ENCODE measurements at regions not wholly inside any gene's neighbourhood (a gene's known extent, or its start where the extent isn't known, plus 50 kb on each side); places are given as distances from the start of the nearest gene placed in this dataset.

DNA sequence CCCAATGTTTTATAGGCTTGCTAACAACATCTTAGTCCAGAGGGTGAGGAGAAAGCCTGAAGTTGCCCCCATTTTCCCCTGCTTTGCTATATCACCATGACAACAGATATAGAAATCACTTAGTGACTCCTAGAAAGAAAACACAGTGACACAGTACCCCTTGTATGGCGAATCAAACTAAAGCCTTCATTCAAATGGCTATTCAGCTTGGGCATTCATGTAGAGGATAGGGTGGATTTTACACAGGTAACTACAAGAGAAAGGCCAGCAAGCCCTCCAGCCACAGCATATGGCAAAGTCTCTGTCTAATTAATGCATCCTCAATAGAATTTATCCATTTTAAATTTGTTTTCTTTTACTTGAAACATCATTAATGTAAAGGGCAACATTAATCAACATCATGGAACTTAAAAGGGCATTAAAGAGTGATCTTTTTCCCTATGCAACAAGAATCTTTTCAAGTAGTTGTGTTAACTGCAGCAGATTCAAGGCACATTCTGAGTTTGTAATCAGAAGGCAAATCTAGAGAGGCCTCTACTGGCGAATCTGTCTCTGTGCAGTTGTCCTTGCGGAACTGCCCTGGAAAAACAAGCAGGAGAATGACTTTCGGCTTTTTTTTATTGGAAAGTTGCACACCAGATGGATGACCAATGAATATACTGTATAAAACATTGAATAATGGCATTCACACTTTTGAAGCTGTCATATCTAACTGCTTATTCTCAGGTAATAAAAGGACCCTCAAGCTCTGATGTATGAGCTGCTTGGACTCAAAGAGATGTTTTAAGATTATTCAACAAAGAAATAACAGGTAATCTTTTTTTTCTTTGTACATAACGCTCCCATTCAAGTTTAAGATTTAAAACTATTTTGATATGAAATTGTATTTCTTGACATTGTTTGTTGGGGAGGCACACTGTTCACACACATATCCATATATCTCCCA lies 621.7 kb upstream of the AGTR1 start:
- H3K56ac ChIP-seq (ENCODE audit: extremely low read depth, insufficient read depth, low read length) = no peak overlapping the region
- no peak overlapping the region for H2BK120ac ChIP-seq (ENCODE audit: low read depth, low read length)
- TF ChIP-seq, protein P1, sequence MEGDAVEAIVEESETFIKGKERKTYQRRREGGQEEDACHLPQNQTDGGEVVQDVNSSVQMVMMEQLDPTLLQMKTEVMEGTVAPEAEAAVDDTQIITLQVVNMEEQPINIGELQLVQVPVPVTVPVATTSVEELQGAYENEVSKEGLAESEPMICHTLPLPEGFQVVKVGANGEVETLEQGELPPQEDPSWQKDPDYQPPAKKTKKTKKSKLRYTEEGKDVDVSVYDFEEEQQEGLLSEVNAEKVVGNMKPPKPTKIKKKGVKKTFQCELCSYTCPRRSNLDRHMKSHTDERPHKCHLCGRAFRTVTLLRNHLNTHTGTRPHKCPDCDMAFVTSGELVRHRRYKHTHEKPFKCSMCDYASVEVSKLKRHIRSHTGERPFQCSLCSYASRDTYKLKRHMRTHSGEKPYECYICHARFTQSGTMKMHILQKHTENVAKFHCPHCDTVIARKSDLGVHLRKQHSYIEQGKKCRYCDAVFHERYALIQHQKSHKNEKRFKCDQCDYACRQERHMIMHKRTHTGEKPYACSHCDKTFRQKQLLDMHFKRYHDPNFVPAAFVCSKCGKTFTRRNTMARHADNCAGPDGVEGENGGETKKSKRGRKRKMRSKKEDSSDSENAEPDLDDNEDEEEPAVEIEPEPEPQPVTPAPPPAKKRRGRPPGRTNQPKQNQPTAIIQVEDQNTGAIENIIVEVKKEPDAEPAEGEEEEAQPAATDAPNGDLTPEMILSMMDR (conservative IDR thresholded peaks at IDR 0.05; ENCODE audit: low read depth, low read length) = peak; percentile 69
- TF ChIP-seq SMC3 (IDR thresholded peaks at IDR 0.05; ENCODE audit: low read depth, low read length) (peak; percentile 52), FOS (IDR thresholded peaks at IDR 0.05; ENCODE audit: low read depth, low read length) (no peak), RAD21 (IDR thresholded peaks at IDR 0.05; ENCODE audit: low read length) (peak; percentile 76)
- H4K8ac ChIP-seq (ENCODE audit: low read depth in 2 of 2, low read length in 2 of 2) = no peak overlapping the region
- no peaks in the 10 kb centered on the region for H3K9me1 ChIP-seq (ENCODE audit: insufficient read depth, low read length)
- H2AK5ac ChIP-seq (ENCODE audit: low read depth, low read length) = no peak overlapping the region
- H2BK20ac ChIP-seq (ENCODE audit: low read depth, low read length) = no peak overlapping the region
- DNase-seq (peak; percentile 59), ATAC-seq (ENCODE audit: low read depth) (peak; percentile 87)
- ChIA-PET CTCF (interaction anchor here (0.5 to 2.4 kb wide), 4 partner anchors 14 to 614 kb away, joined by 3 to 10 read pairs (median 6); no protein-coding TSS in a partner anchor), POLR2A (ENCODE audit: unreplicated experiment) (no interaction called here)
- H2AK9ac ChIP-seq (replicated peaks; ENCODE audit: low read depth, low read length, poor library complexity) = no peak overlapping the region
- H3K36me3 ChIP-seq (ENCODE audit: control insufficient read depth, insufficient read depth, low read length) = no peaks in the 10 kb centered on the region
- H2AFZ ChIP-seq (replicated peaks; ENCODE audit: low read length, poor library complexity) = no peak overlapping the region
- no peak overlapping the region for H3K23ac ChIP-seq (ENCODE audit: low read depth, low read length)
- no peak overlapping the region for H2BK15ac ChIP-seq (ENCODE audit: low read depth, low read length)
- H3K79me1 ChIP-seq (ENCODE audit: low read depth in 1 of 2, low read length in 2 of 2) = no peaks in the 10 kb centered on the region
- no CpG with 5 or more reads among the region's 5 CpGs for WGBS, 2 experiments (ENCODE audit: extremely low coverage in 2 of 2, insufficient read length in 1 of 2)
- H3K4me3 ChIP-seq (ENCODE audit: insufficient read depth, low read depth, low read length) = no peak overlapping the region
- no peak overlapping the region for H3K9ac ChIP-seq (ENCODE audit: low read depth, low read length)
- intact Hi-C loops (cut with micrococcal nuclease) (loop anchor here (1.0 to 10.0 kb wide), 7 partner anchors 129 to 1431 kb away; no protein-coding TSS in a partner anchor), dilution Hi-C loops (cut with HindIII; ENCODE audit: low sequenced_read_pairs, unreplicated experiment) (no loop called here), in situ Hi-C loops (cut with MboI; ENCODE audit: low sequenced_read_pairs) (no loop called here)
- no peak overlapping the region for H3K14ac ChIP-seq (replicated peaks; ENCODE audit: low read depth, low read length)
- no peak overlapping the region for H3K18ac ChIP-seq (ENCODE audit: low read depth, low read length)
- H3K4ac ChIP-seq (ENCODE audit: low read depth, low read length) = no peak overlapping the region
- H4K5ac ChIP-seq (ENCODE audit: low read depth, low read length) = no peak overlapping the region
- no peaks in the 10 kb centered on the region for H4K20me1 ChIP-seq (ENCODE audit: insufficient read depth, low read length)
- H3K27ac ChIP-seq (ENCODE audit: insufficient read depth, low read length) = no peak overlapping the region
- H4K91ac ChIP-seq (ENCODE audit: insufficient read depth, low read depth, low read length) = no peak overlapping the region
- no peak overlapping the region for H2BK5ac ChIP-seq (ENCODE audit: low read depth, low read length, poor library complexity, severe bottlenecking)
- H3K4me2 ChIP-seq (ENCODE audit: low read depth, low read length) = no peak overlapping the region
- H3K4me1 ChIP-seq (ENCODE audit: control insufficient read depth, insufficient read depth, low read length) = no peaks in the 10 kb centered on the region
- no TSS peak for BruUV-seq (replicated peaks)
- H3K9me3 ChIP-seq (ENCODE audit: control insufficient read depth, insufficient read depth, low read length) = no peaks in the 10 kb centered on the region
- H3K27me3 ChIP-seq (ENCODE audit: control insufficient read depth, insufficient read depth, low read length) = no peaks in the 10 kb centered on the region

Measured in IMR-90 (cell line).